ENCODE measurements at regions not wholly inside any gene's neighbourhood (a gene's known extent, or its start where the extent isn't known, plus 50 kb on each side); places are given as distances from the start of the nearest gene placed in this dataset.

DNA sequence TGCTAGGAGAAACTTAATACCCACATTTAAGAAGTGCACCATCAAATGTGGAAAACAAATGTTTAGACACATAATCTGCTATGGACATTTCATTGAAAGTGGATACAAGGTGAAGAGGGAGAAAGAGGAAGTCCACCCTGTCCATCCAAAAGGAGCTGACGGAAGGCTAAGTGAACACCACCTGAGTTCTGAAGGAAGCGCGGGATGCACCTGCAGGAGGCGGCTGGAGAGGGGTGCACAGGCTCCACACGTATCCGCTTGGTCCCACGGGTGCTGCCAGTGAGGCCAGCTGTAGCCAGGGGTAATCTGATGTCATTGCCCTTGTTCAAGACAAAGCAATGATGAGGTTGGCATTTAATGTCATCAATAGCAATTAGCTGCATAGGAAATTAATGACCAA lies 75.9 kb upstream of the TMEM18 start:
- TF ChIP-seq JUND (IDR thresholded peaks at IDR 0.05) (no peak), FOSL2 (IDR thresholded peaks at IDR 0.05; ENCODE audit: borderline replicate concordance, low read depth) (no peak), RAD21 (IDR thresholded peaks at IDR 0.05; ENCODE audit: low read length) (no peak), EP300 (IDR thresholded peaks at IDR 0.05; ENCODE audit: borderline replicate concordance in 1 of 2, low read depth in 1 of 2, low read length in 1 of 2) (no peak), TEAD4 (IDR thresholded peaks at IDR 0.05; ENCODE audit: borderline replicate concordance, insufficient read depth) (no peak), POLR2AphosphoS5 (IDR thresholded peaks at IDR 0.05; ENCODE audit: low read depth, low read length) (no peak), TCF12 (IDR thresholded peaks at IDR 0.05) (no peak), TAF1 (IDR thresholded peaks at IDR 0.05; ENCODE audit: borderline replicate concordance, low read depth, low read length) (no peak)
- TF ChIP-seq, protein P1, sequence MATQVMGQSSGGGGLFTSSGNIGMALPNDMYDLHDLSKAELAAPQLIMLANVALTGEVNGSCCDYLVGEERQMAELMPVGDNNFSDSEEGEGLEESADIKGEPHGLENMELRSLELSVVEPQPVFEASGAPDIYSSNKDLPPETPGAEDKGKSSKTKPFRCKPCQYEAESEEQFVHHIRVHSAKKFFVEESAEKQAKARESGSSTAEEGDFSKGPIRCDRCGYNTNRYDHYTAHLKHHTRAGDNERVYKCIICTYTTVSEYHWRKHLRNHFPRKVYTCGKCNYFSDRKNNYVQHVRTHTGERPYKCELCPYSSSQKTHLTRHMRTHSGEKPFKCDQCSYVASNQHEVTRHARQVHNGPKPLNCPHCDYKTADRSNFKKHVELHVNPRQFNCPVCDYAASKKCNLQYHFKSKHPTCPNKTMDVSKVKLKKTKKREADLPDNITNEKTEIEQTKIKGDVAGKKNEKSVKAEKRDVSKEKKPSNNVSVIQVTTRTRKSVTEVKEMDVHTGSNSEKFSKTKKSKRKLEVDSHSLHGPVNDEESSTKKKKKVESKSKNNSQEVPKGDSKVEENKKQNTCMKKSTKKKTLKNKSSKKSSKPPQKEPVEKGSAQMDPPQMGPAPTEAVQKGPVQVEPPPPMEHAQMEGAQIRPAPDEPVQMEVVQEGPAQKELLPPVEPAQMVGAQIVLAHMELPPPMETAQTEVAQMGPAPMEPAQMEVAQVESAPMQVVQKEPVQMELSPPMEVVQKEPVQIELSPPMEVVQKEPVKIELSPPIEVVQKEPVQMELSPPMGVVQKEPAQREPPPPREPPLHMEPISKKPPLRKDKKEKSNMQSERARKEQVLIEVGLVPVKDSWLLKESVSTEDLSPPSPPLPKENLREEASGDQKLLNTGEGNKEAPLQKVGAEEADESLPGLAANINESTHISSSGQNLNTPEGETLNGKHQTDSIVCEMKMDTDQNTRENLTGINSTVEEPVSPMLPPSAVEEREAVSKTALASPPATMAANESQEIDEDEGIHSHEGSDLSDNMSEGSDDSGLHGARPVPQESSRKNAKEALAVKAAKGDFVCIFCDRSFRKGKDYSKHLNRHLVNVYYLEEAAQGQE (IDR thresholded peaks at IDR 0.05; ENCODE audit: low read depth, low read length) = no peak
- TF ChIP-seq, protein P2, sequence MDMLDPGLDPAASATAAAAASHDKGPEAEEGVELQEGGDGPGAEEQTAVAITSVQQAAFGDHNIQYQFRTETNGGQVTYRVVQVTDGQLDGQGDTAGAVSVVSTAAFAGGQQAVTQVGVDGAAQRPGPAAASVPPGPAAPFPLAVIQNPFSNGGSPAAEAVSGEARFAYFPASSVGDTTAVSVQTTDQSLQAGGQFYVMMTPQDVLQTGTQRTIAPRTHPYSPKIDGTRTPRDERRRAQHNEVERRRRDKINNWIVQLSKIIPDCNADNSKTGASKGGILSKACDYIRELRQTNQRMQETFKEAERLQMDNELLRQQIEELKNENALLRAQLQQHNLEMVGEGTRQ (IDR thresholded peaks at IDR 0.05; ENCODE audit: borderline replicate concordance, low read depth, low read length) = no peak
- TF ChIP-seq, protein P3, sequence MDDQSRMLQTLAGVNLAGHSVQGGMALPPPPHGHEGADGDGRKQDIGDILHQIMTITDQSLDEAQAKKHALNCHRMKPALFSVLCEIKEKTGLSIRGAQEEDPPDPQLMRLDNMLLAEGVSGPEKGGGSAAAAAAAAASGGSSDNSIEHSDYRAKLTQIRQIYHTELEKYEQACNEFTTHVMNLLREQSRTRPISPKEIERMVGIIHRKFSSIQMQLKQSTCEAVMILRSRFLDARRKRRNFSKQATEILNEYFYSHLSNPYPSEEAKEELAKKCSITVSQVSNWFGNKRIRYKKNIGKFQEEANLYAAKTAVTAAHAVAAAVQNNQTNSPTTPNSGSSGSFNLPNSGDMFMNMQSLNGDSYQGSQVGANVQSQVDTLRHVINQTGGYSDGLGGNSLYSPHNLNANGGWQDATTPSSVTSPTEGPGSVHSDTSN (IDR thresholded peaks at IDR 0.05) = no peak
- TF ChIP-seq, protein P4, sequence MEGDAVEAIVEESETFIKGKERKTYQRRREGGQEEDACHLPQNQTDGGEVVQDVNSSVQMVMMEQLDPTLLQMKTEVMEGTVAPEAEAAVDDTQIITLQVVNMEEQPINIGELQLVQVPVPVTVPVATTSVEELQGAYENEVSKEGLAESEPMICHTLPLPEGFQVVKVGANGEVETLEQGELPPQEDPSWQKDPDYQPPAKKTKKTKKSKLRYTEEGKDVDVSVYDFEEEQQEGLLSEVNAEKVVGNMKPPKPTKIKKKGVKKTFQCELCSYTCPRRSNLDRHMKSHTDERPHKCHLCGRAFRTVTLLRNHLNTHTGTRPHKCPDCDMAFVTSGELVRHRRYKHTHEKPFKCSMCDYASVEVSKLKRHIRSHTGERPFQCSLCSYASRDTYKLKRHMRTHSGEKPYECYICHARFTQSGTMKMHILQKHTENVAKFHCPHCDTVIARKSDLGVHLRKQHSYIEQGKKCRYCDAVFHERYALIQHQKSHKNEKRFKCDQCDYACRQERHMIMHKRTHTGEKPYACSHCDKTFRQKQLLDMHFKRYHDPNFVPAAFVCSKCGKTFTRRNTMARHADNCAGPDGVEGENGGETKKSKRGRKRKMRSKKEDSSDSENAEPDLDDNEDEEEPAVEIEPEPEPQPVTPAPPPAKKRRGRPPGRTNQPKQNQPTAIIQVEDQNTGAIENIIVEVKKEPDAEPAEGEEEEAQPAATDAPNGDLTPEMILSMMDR (IDR thresholded peaks at IDR 0.05) = no peak
